GM12878 (cell line): ENCODE measurements at regions not wholly inside any gene's neighbourhood (a gene's known extent, or its start where the extent isn't known, plus 50 kb on each side); places are given as distances from the start of the nearest gene placed in this dataset.

ENCODE experiments used
- ATAC-seq: fragments of 200-7000 bp; cut with Tn5 transposase; 3 replicates; pipeline ENCODE4 v1.9.1; 2020; ENCODE audit warnings: mild to moderate bottlenecking, moderate library complexity
- BruUV-seq: library from RNA; stranded (reverse); fragments of 400-500 nt; replicated peaks from 2 replicates; lab custom pipeline; 2021; lab: Mats Ljungman, UMichigan
- CTCF ChIA-PET: fragments of 300-600 bp; sonication (Branson Sonifier 250); formaldehyde crosslinking; extraction: SDS; loops from one replicate; lab custom pipeline; 2021; ENCODE audit warnings: inconsistent platforms; lab: Yijun Ruan, JAX
- POLR2A ChIA-PET: fragments of 350-600 bp; formaldehyde crosslinking; extraction: SDS; loops from one replicate; lab custom pipeline; 2021; ENCODE audit warnings: inconsistent platforms; lab: Charles Lee
- RAD21 ChIA-PET: fragments of 300-600 bp; sonication (Branson Sonifier 250); formaldehyde crosslinking; loops from one replicate; lab custom pipeline; 2023; ENCODE audit warnings: antibody characterized with exemption; ENCODE audit not compliant: unreplicated experiment; lab: Charles Lee
- SMC1A ChIA-PET: fragments of 300-600 bp; sonication (Branson Sonifier 250); formaldehyde crosslinking; loops from one replicate; lab custom pipeline; 2023; ENCODE audit not compliant: unreplicated experiment, uncharacterized antibody; lab: Charles Lee
- DNase-seq: peaks from one replicate; pipeline ENCODE4 v3.0.0-alpha.2; 2011; ENCODE audit warnings: low read depth, low spot score
- FAIRE-seq: peaks from 3 replicates; lab custom pipeline; 2011; peaks lifted over from hg19 to GRCh38; lab: Jason Lieb, UNC
- H2AFZ ChIP-seq: 2 replicates; pipeline ENCODE4 v1.6.0; 2011; ENCODE audit warnings: low read depth, low read length, control low read depth; ENCODE audit not compliant: control insufficient read depth
- H3K27ac ChIP-seq: 2 replicates; pipeline ENCODE4 v1.5.1; 2011; ENCODE audit warnings: control low read depth; ENCODE audit not compliant: control insufficient read depth, insufficient read depth
- H3K27me3 ChIP-seq, 2 experiments: replicated peaks in 1 of 2; 2 replicates each; pipeline versions ENCODE4 v1.6.0 to v1.6.1; 2011; ENCODE audit warnings: low read length in 1 of 2; ENCODE audit not compliant: control insufficient read depth in 2 of 2, insufficient read depth in 2 of 2
- H3K36me3 ChIP-seq, 2 experiments: 2 replicates each; pipeline ENCODE4 v1.5.1; 2011; ENCODE audit warnings: low read length in 1 of 2; ENCODE audit not compliant: control insufficient read depth in 2 of 2, insufficient read depth in 2 of 2
- H3K4me1 ChIP-seq: 2 replicates; pipeline ENCODE4 v1.6.1; 2011; ENCODE audit warnings: mild to moderate bottlenecking, low read length, moderate library complexity, mixed read lengths; ENCODE audit not compliant: control insufficient read depth, insufficient read depth
- H3K4me2 ChIP-seq: 2 replicates; pipeline ENCODE4 v1.6.0; 2011; ENCODE audit warnings: control low read depth; ENCODE audit not compliant: control insufficient read depth, insufficient read depth
- H3K4me3 ChIP-seq: fragments of 200-600 bp; sonication (generic); 2 replicates; pipeline ENCODE4 v1.5.1; 2016
- H3K79me2 ChIP-seq: 2 replicates; pipeline ENCODE4 v1.6.0; 2011; ENCODE audit warnings: low read length; ENCODE audit not compliant: control insufficient read depth, insufficient read depth
- H3K9ac ChIP-seq: 2 replicates; pipeline ENCODE4 v1.8.0; 2011; ENCODE audit warnings: low read length, control low read depth, mixed read lengths; ENCODE audit not compliant: control insufficient read depth, insufficient read depth
- H3K9me3 ChIP-seq: replicated peaks from 3 replicates; pipeline ENCODE4 v1.5.1; 2011; ENCODE audit warnings: mild to moderate bottlenecking, low read length; ENCODE audit not compliant: control insufficient read depth, insufficient read depth
- H4K20me1 ChIP-seq: 2 replicates; pipeline ENCODE4 v1.6.0; 2011; ENCODE audit not compliant: control insufficient read depth, insufficient read depth
- CBX5 ChIP-seq: sonication (generic); IDR thresholded peaks from 2 replicates; pipeline ENCODE4 v1.6.1; 2016; ENCODE audit warnings: low read depth, moderate library complexity, mild to moderate bottlenecking, inconsistent platforms
- ETV6 ChIP-seq, 2 experiments: fragments of 450-650 bp in 1 of 2; IDR thresholded peaks in 1 of 2; conservative IDR thresholded peaks in 1 of 2; 2 replicates each; pipeline ENCODE4 v1.6.1; 2014; ENCODE audit warnings: antibody characterized with exemption in 1 of 2, borderline replicate concordance in 1 of 2, low read depth in 1 of 2, mild to moderate bottlenecking in 1 of 2, moderate library complexity in 1 of 2
- MLLT1 ChIP-seq: fragments of 450-650 bp; IDR thresholded peaks from 2 replicates; pipeline ENCODE4 v1.6.1; 2016; ENCODE audit warnings: mild to moderate bottlenecking
- PBX3 ChIP-seq: IDR thresholded peaks from 2 replicates; pipeline ENCODE4 v1.6.1; 2011; ENCODE audit warnings: mild to moderate bottlenecking, low read depth, low read length, moderate library complexity; ENCODE audit not compliant: insufficient replicate concordance
- SMARCA5 ChIP-seq: fragments of 450-650 bp; IDR thresholded peaks from 2 replicates; pipeline ENCODE4 v1.6.1; 2017; ENCODE audit warnings: mild to moderate bottlenecking
- SREBF1 ChIP-seq: IDR thresholded peaks from 2 replicates; pipeline ENCODE4 v1.6.1; 2012; ENCODE audit warnings: mild to moderate bottlenecking, low read length
- WGBS: methylation state at CpG from one replicate; pipeline ENCODE4 v1.1.6; 2016; ENCODE audit warnings: low lambda C conversion rate; ENCODE audit not compliant: insufficient replicate concordance, insufficient coverage; ENCODE audit errors: missing lambda C conversion rate; 5-methylcytosine and 5-hydroxymethylcytosine counted together
- in situ Hi-C: fragments of 300-500 bp; cut with MboI; formaldehyde crosslinking; loops from 9 replicates; pipeline ENCODE4 v1.14.3; 2018; ENCODE audit warnings: mixed read lengths
- intact Hi-C: fragments of 100-400 bp; cut with micrococcal nuclease; formaldehyde crosslinking; loops from one replicate; pipeline ENCODE4 v1.14.2; 2022; ENCODE audit not compliant: unreplicated experiment

DNA sequence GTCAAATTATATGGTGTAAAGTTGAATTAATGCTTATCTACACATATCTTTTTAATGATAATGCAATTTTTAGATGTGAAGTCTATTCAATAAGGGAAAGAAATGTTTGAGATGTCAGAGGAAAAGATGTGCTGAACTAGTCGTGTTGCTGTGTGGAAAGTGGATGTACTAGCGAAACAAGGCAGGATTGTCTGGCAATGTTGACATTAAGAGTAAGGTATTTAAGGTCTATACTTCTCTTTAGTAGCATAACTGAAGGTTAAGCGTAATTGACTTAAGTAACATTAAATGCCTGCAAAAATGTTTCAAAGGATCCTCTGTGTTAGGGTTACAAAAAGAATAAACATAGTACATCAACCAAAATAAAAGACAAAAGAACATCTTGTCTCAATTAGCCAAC, 787.3 kb upstream of the KLHL1 start (continued):
- no peak for TF ChIP-seq MLLT1
- TF ChIP-seq SREBF1, result no peak
- TF ChIP-seq, all 136 proteins: peak for 0

DNA sequence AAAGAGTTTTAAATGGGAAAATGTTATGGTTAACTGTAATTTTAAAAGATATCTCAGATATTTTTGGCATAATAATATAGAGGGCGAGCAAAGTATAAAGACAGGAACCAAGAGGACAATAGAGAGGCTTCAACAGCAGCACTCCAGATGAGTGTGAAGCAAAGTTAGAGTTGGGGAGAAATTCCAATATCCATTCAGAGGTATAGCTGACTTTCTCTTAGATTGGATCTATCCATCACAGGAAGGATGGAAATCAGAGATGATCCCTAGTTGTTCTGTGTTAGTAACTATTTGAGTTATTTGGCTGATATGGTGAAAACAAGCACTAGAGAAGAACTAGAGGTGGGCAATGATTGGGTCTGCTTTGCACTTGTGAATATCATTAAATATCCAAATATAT, 786.0 kb upstream of the KLHL1 start:
- intact Hi-C loops (loop anchor here (10.0 kb wide), 1 partner anchor 61 kb away; no protein-coding TSS in a partner anchor), in situ Hi-C loops (no loop called here)
- Histone ChIP-seq H3K27ac (no peak overlapping the region), H4K20me1 (no peaks in the 10 kb centered on the region), H3K79me2 (no peaks in the 10 kb centered on the region), H2AFZ (no peak overlapping the region)
- no TSS peak for BruUV-seq
- WGBS, result 7% methylated on average over 1 of the region's 1 CpG
- SMC1A ChIA-PET, result no interaction called here
- FAIRE-seq, result no peak
- CTCF ChIA-PET, result no interaction called here
- RAD21 ChIA-PET, result no interaction called here
- POLR2A ChIA-PET, result no interaction called here
- no peak for ATAC-seq
- no peak for TF ChIP-seq SMARCA5
- TF ChIP-seq CBX5, result no peak
- no peak for TF ChIP-seq PBX3
- no peak for TF ChIP-seq ETV6 (conservative IDR thresholded peaks at IDR 0.05 in 1 of 2, IDR thresholded peaks at IDR 0.05 in 1 of 2; ENCODE audit: borderline replicate concordance in 1 of 2, low read depth in 1 of 2)
- TF ChIP-seq, all 136 proteins: peak for 0
- Histone ChIP-seq H3K4me1 (no peaks in the 10 kb centered on the region), H3K9me3 (no peaks in the 10 kb centered on the region), H3K36me3 (no peaks in the 10 kb centered on the region), H3K9ac (no peak overlapping the region), H3K4me3 (no peak overlapping the region), H3K27me3 (no peaks in the 10 kb centered on the region), H3K4me2 (no peak overlapping the region)
- DNase-seq, result no peak
